Activated CD4-positive, alpha-beta T cell treated with anti-CD3 and anti-CD28 coated beads, Interleukin-10, Interleukin-2, amounts not matched to agents 100 ng/mL and 50 ng/mL, durations not matched to agents 16 hours and 8 hours (primary cell): ENCODE measurements at regions not wholly inside any gene's neighbourhood (a gene's known extent, or its start where the extent isn't known, plus 50 kb on each side); places are given as distances from the start of the nearest gene placed in this dataset.

Source experiments
- DNase-seq: peaks from one replicate; pipeline ENCODE4 v3.0.0-alpha.2; 2020

GRCh38 chr5:57582578-57583070, 100.0 kb upstream of the ACTBL2 start:
- DNase-seq: no peak

GRCh38 chr5:57581772-57582171, 99.2 kb upstream of the ACTBL2 start:
- DNase-seq: no peak

GRCh38 chr5:57581222-57581621, 98.6 kb upstream of the ACTBL2 start:
- DNase-seq: no peak

- no peak for DNase-seq
These were observed 95.0 kb upstream of the ACTBL2 start for GRCh38 chr5:57577432-57578175.

- DNase-seq: no peak
These were observed 93.7 kb upstream of the ACTBL2 start for GRCh38 chr5:57576317-57576716.

GRCh38 chr5:57575839-57576238, 93.2 kb upstream of the ACTBL2 start:
- DNase-seq: no peak

GRCh38 chr5:57572461-57572860, 89.8 kb upstream of the ACTBL2 start:
- no peak for DNase-seq

GRCh38 chr5:57569601-57570000, 87.0 kb upstream of the ACTBL2 start:
- DNase-seq: no peak

- no peak for DNase-seq
These were observed 85.5 kb upstream of the ACTBL2 start for GRCh38 chr5:57568136-57568535.

GRCh38 chr5:57566914-57567313, 84.3 kb upstream of the ACTBL2 start:
- DNase-seq: no peak

GRCh38 chr5:57561231-57561842, 78.7 kb upstream of the ACTBL2 start:
- DNase-seq: no peak

- DNase-seq: no peak
These were observed 76.6 kb upstream of the ACTBL2 start for GRCh38 chr5:57559110-57559635.

GRCh38 chr5:57552033-57552432, 69.4 kb upstream of the ACTBL2 start:
- no peak for DNase-seq

- DNase-seq: peak; percentile 18
These were observed 68.6 kb upstream of the ACTBL2 start for GRCh38 chr5:57551251-57551650.

GRCh38 chr5:57550132-57550531, 67.5 kb upstream of the ACTBL2 start:
- no peak for DNase-seq

- no peak for DNase-seq
These were observed 67.0 kb upstream of the ACTBL2 start for GRCh38 chr5:57549566-57549965.

GRCh38 chr5:57540823-57541222, 58.2 kb upstream of the ACTBL2 start:
- no peak for DNase-seq

- no peak for DNase-seq
These were observed 56.7 kb upstream of the ACTBL2 start for GRCh38 chr5:57539281-57539701.

GRCh38 chr5:57538341-57538955, 55.8 kb upstream of the ACTBL2 start:
- no peak for DNase-seq

GRCh38 chr5:57537811-57538210, 55.2 kb upstream of the ACTBL2 start:
- DNase-seq: no peak

GRCh38 chr5:57532513-57533497, 50.2 kb upstream of the ACTBL2 start:
- no peak for DNase-seq
